Activated naive CD8-positive, alpha-beta T cell treated with anti-CD3 and anti-CD28 coated beads for 36 hours (primary cell): ENCODE measurements at regions not wholly inside any gene's neighbourhood (a gene's known extent, or its start where the extent isn't known, plus 50 kb on each side); places are given as distances from the start of the nearest gene placed in this dataset.

Source experiments
- DNase-seq: peaks from one replicate; pipeline ENCODE4 v3.0.0; 2021
- H3K27ac Mint-ChIP-seq: one replicate; pipeline ENCODE4 v1.8.0; 2022; ENCODE audit warnings: mild to moderate bottlenecking, moderate library complexity, mixed read lengths
- H3K27me3 Mint-ChIP-seq: one replicate; pipeline ENCODE4 v1.8.0; 2022; ENCODE audit warnings: mild to moderate bottlenecking, mixed read lengths
- H3K36me3 Mint-ChIP-seq: one replicate; pipeline ENCODE4 v1.8.0; 2021; ENCODE audit warnings: mild to moderate bottlenecking, mixed read lengths
- H3K4me1 Mint-ChIP-seq: one replicate; pipeline ENCODE4 v1.8.0; 2021; ENCODE audit warnings: mixed read lengths
- H3K4me3 Mint-ChIP-seq: one replicate; pipeline ENCODE4 v1.8.0; 2022; ENCODE audit warnings: mild to moderate bottlenecking, moderate library complexity, mixed read lengths
- H3K9me3 Mint-ChIP-seq: one replicate; pipeline ENCODE4 v1.8.0; 2022; ENCODE audit warnings: mixed read lengths

GRCh38 chr20:11807054-11808048 is 110.3 kb upstream of the BTBD3 start:
- no peak overlapping the region for H3K27ac Mint-ChIP-seq

GRCh38 chr20:11808841-11809240 is 108.9 kb upstream of the BTBD3 start:
- Mint-ChIP-seq H3K4me1 (no peaks in the 10 kb centered on the region), H3K27me3 (no peaks in the 10 kb centered on the region), H3K9me3 (no peaks in the 10 kb centered on the region), H3K27ac (no peak overlapping the region), H3K4me3 (no peak overlapping the region), H3K36me3 (no peaks in the 10 kb centered on the region)
- no peak for DNase-seq

More at GRCh38 chr20:11807054-11808048, 110.3 kb upstream of the BTBD3 start:
- Mint-ChIP-seq H3K36me3 (no peaks in the 10 kb centered on the region), H3K4me3 (no peak overlapping the region), H3K27me3 (no peaks in the 10 kb centered on the region), H3K9me3 (no peaks in the 10 kb centered on the region), H3K4me1 (no peaks in the 10 kb centered on the region)
- no peak for DNase-seq

- Mint-ChIP-seq H3K27ac (no peak overlapping the region), H3K4me1 (no peaks in the 10 kb centered on the region), H3K36me3 (no peaks in the 10 kb centered on the region), H3K27me3 (no peaks in the 10 kb centered on the region), H3K4me3 (no peak overlapping the region), H3K9me3 (no peaks in the 10 kb centered on the region)
- DNase-seq = no peak
These were observed 107.2 kb upstream of the BTBD3 start for GRCh38 chr20:11810311-11811083.

DNA sequence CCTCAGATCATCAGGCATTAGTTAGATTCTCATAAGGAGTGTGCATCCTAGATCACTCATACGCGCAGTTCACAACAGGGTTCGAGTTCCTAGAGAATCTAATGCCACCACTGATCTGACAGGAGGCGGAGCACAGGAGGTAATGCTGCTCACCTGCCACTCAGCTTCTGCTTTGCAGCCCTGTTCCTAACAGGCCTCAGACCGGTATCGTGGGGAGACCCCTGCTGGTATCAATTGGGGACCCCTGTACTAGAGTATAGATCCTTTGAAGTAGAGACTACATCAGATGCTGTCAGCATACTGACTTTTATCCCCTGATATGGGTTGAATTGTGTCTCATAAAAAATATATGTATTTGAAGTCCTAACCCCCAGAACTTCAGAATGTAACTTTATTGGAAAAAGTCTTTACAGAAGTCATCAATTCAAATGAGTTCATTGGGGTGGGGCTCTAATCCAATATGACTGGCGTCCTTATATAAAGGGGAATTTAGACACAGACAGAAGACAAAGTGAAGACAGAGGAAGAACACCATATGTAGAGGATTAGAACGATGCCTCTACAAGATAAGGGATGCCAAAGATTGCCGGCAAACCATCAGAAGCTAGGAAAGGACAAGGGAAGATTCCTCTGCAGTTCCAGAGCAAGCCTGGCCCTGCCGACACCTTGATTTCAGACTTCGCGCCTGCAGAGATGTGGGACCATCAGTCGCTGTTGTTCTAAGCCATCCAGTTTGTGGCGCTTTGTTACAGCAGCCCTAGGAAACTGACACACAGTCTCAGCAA is 104.4 kb upstream of the BTBD3 start:
- no peaks in the 10 kb centered on the region for H3K4me1 Mint-ChIP-seq
- no peaks in the 10 kb centered on the region for H3K27me3 Mint-ChIP-seq
- H3K9me3 Mint-ChIP-seq = no peaks in the 10 kb centered on the region
- DNase-seq = no peak
- no peak overlapping the region for H3K27ac Mint-ChIP-seq
- H3K36me3 Mint-ChIP-seq = no peaks in the 10 kb centered on the region
- H3K4me3 Mint-ChIP-seq = no peak overlapping the region

- H3K4me1 Mint-ChIP-seq = no peaks in the 10 kb centered on the region
- no peaks in the 10 kb centered on the region for H3K9me3 Mint-ChIP-seq
- H3K27me3 Mint-ChIP-seq = no peaks in the 10 kb centered on the region
- DNase-seq = no peak
- no peaks in the 10 kb centered on the region for H3K36me3 Mint-ChIP-seq
- no peak overlapping the region for H3K4me3 Mint-ChIP-seq
- H3K27ac Mint-ChIP-seq = no peak overlapping the region
These were observed 103.4 kb upstream of the BTBD3 start for GRCh38 chr20:11814267-11814666.

GRCh38 chr20:11820838-11821237 is 96.9 kb upstream of the BTBD3 start:
- Mint-ChIP-seq H3K27me3 (no peaks in the 10 kb centered on the region), H3K27ac (no peak overlapping the region), H3K4me1 (no peaks in the 10 kb centered on the region), H3K4me3 (no peak overlapping the region), H3K36me3 (no peaks in the 10 kb centered on the region), H3K9me3 (no peaks in the 10 kb centered on the region)
- DNase-seq = no peak

GRCh38 chr20:11822540-11822794 is 95.2 kb upstream of the BTBD3 start:
- H3K9me3 Mint-ChIP-seq = no peaks in the 10 kb centered on the region
- no peak overlapping the region for H3K27ac Mint-ChIP-seq
- H3K4me1 Mint-ChIP-seq = no peaks in the 10 kb centered on the region
- DNase-seq = no peak
- H3K27me3 Mint-ChIP-seq = no peaks in the 10 kb centered on the region
- no peak overlapping the region for H3K4me3 Mint-ChIP-seq
- H3K36me3 Mint-ChIP-seq = no peaks in the 10 kb centered on the region

DNA sequence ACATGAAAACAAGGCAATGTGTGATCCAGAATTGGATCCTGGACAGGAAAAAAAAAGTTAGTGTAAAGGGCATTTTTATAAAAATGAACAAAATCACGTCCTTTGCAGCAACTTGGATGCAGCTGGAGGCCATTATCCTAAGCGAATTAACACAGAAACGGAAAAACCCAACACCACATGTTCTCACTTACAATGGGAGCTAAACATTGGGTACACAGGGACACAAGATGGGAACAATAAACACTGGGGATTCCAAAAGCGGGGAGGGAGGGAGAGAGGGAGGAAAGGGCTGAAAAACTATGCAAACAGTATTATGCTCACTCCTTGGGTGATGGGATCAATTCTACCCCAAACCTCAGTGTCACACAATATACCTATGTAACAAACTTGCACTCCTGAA is 91.4 kb upstream of the BTBD3 start:
- H3K27ac Mint-ChIP-seq = no peak overlapping the region

DNA sequence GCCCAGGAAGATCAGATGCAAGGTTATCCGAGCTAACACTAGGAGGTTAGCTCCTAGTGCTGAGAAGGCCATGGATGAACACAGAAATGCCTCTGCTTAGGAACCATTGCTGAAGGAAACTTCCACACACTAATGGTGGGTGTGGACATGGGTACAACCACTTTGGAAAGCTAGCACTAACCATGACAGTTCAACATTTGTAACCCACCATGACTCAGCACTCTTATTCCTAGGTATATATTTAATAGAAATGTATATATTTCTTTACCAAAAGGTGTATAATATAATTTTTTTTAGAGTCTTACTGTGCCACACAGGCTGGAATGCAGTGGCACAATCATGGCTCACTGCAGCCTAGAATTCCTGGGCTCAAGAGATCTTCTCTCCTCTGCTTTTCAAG is 85.3 kb upstream of the BTBD3 start:
- no peaks in the 10 kb centered on the region for H3K4me1 Mint-ChIP-seq
- H3K27ac Mint-ChIP-seq = no peak overlapping the region
- H3K36me3 Mint-ChIP-seq = no peaks in the 10 kb centered on the region
- DNase-seq = no peak
- no peaks in the 10 kb centered on the region for H3K9me3 Mint-ChIP-seq
- H3K27me3 Mint-ChIP-seq = peaks cover 3% of the 10 kb centered on the region
- no peak overlapping the region for H3K4me3 Mint-ChIP-seq

More for the DNA sequence above, 91.4 kb upstream of the BTBD3 start:
- no peaks in the 10 kb centered on the region for H3K9me3 Mint-ChIP-seq
- no peak for DNase-seq
- no peaks in the 10 kb centered on the region for H3K36me3 Mint-ChIP-seq
- H3K4me3 Mint-ChIP-seq = no peak overlapping the region
- H3K4me1 Mint-ChIP-seq = no peaks in the 10 kb centered on the region
- H3K27me3 Mint-ChIP-seq = peaks cover 3% of the 10 kb centered on the region

- H3K4me3 Mint-ChIP-seq = no peak overlapping the region
- H3K27ac Mint-ChIP-seq = no peak overlapping the region
- no peaks in the 10 kb centered on the region for H3K36me3 Mint-ChIP-seq
- DNase-seq = no peak
- H3K4me1 Mint-ChIP-seq = no peaks in the 10 kb centered on the region
- H3K27me3 Mint-ChIP-seq = peaks cover 3% of the 10 kb centered on the region
- H3K9me3 Mint-ChIP-seq = no peaks in the 10 kb centered on the region
These were observed 84.8 kb upstream of the BTBD3 start for GRCh38 chr20:11832851-11833250.

DNA sequence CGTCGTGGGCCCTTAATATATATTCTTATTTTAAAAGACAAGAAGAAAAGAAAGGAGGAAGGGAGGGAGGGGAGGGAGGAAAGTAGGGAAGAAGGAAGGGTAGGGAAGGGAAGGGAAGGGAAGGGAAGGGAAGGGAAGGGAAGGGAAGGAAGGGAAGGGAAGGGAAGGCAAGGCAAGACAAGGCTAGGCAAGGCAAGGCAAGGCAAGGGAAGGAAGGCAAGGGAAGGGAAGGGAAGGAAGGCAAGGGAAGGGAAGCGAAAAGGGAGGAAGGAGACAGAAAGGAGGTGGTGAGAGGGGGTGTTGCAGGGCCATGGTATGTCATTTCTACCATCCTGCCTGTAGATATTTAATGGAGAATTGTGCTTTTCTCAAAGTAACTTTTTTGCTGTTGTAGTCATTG is 83.9 kb upstream of the BTBD3 start:
- H3K4me1 Mint-ChIP-seq = no peaks in the 10 kb centered on the region
- no peaks in the 10 kb centered on the region for H3K36me3 Mint-ChIP-seq
- DNase-seq = no peak
- H3K27ac Mint-ChIP-seq = no peak overlapping the region
- H3K27me3 Mint-ChIP-seq = no peaks in the 10 kb centered on the region
- no peaks in the 10 kb centered on the region for H3K9me3 Mint-ChIP-seq
- no peak overlapping the region for H3K4me3 Mint-ChIP-seq

- no peak for DNase-seq
- Mint-ChIP-seq H3K36me3 (no peaks in the 10 kb centered on the region), H3K27me3 (no peaks in the 10 kb centered on the region), H3K4me1 (no peaks in the 10 kb centered on the region), H3K4me3 (no peak overlapping the region), H3K9me3 (no peaks in the 10 kb centered on the region), H3K27ac (no peak overlapping the region)
These were observed 79.5 kb upstream of the BTBD3 start for GRCh38 chr20:11838076-11838636.

DNA sequence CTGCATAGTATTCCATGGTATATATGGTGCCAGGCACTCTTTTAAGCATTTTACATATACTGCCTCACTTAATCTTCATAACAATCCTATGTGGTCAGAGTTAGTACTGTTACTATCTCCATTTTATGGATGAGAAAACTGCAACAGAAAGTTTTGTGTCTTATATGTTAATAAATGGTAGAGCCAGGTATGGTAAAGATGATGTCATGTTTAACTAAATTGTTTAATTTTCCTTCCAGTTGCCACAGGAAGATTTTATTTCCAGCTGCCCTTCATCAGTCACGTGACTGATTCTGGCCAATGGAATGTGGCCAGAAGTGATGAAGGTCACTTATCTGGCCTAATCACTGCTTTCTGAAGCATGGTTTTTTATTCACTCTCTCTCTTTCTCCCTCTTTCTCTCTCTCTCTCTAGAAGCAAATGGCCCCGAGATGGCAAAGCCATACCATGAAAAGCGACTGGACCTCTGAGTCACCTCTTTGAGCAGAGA is 75.7 kb upstream of the BTBD3 start:
- Mint-ChIP-seq H3K4me3 (no peak overlapping the region), H3K27me3 (peaks cover 10% of the 10 kb centered on the region), H3K27ac (no peak overlapping the region), H3K9me3 (no peaks in the 10 kb centered on the region), H3K4me1 (no peaks in the 10 kb centered on the region), H3K36me3 (no peaks in the 10 kb centered on the region)
- no peak for DNase-seq

DNA sequence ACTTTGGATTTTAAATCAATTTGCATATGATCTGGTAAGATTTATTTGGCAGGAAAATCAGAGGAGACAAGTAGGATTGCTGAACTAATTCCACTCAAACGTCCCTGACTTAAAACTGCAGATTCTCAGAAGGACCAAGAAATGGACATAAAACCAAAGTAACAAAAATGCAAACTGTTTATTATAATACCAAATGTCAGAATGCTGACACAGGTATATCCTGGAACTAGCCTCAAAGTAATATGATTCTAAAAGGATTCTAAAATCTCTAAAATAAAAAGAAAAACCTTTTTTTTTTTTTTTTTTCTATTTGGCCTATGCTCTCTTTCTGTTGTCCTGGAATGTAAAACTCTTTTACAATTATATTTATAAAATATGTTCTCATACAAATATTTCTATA is 74.4 kb upstream of the BTBD3 start:
- peaks cover 14% of the 10 kb centered on the region for H3K27me3 Mint-ChIP-seq
- no peak overlapping the region for H3K27ac Mint-ChIP-seq
- H3K4me3 Mint-ChIP-seq = no peak overlapping the region
- no peaks in the 10 kb centered on the region for H3K9me3 Mint-ChIP-seq
- no peaks in the 10 kb centered on the region for H3K4me1 Mint-ChIP-seq
- DNase-seq = no peak
- no peaks in the 10 kb centered on the region for H3K36me3 Mint-ChIP-seq

DNA sequence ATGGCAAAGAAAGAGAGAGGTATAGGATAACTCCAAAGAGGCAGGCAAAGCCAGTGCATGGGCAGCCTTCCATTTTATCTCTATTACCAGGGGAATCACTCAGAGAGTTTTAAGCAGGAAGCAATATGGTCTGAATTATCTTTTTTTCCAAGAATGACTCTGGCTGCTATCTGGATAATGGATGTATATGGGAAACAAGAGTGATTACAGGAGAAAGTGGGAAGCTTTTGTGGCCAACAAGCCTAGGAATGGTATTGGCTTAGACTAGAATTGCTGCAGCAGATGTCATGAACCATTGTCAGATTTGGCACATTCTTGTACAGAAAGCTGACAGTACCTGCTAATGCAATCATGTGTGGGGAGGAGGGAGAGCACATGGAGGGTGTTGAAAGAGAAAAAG is 73.0 kb upstream of the BTBD3 start:
- DNase-seq = no peak
- H3K36me3 Mint-ChIP-seq = no peaks in the 10 kb centered on the region
- no peak overlapping the region for H3K4me3 Mint-ChIP-seq
- no peaks in the 10 kb centered on the region for H3K4me1 Mint-ChIP-seq
- peaks cover 14% of the 10 kb centered on the region for H3K27me3 Mint-ChIP-seq
- no peak overlapping the region for H3K27ac Mint-ChIP-seq
- H3K9me3 Mint-ChIP-seq = no peaks in the 10 kb centered on the region
